CD4-positive, alpha-beta T cell (primary cell): ENCODE measurements at regions not wholly inside any gene's neighbourhood (a gene's known extent, or its start where the extent isn't known, plus 50 kb on each side); places are given as distances from the start of the nearest gene placed in this dataset.

Source experiments
- ATAC-seq: fragments of 200-7000 bp; cut with Tn5 transposase; one replicate; pipeline ENCODE4 v1.10.0; 2022; ENCODE audit warnings: mild to moderate bottlenecking; ENCODE audit not compliant: poor library complexity
- CTCF ChIA-PET: fragments of 350-600 bp; sonication (Branson Sonifier 250); formaldehyde crosslinking; loops from one replicate; lab custom pipeline; 2021; ENCODE audit warnings: antibody characterized with exemption, inconsistent platforms; lab: Charles Lee
- POLR2A ChIA-PET: fragments of 350-600 bp; sonication (Branson Sonifier 250); formaldehyde crosslinking; loops from one replicate; lab custom pipeline; 2021; ENCODE audit warnings: antibody characterized with exemption, inconsistent platforms; lab: Charles Lee
- DNase-seq, 14 experiments: peaks; one replicate each; pipeline ENCODE4 v3.0.0-alpha.2; 2013 to 2020; ENCODE audit warnings: mixed read lengths in 2 of 14
- H3K27ac ChIP-seq, 2 donors: one replicate each; pipeline versions ENCODE4 v1.5.1 to v1.7.0; 2013; ENCODE audit warnings: low read length in 2 of 2, low read depth in 1 of 2, mild to moderate bottlenecking in 1 of 2
- H3K27me3 ChIP-seq, 2 experiments: 1 replicate in 1 of 2; 2 replicates in 1 of 2; pipeline versions ENCODE4 v1.6.1 to v1.7.0; 2013; ENCODE audit warnings: low read length in 2 of 2, control low read depth in 1 of 2, mild to moderate bottlenecking in 1 of 2, moderate library complexity in 1 of 2; ENCODE audit not compliant: insufficient read depth in 2 of 2, control insufficient read depth in 1 of 2
- H3K36me3 ChIP-seq: one replicate; pipeline ENCODE4 v1.6.1; 2013; ENCODE audit warnings: low read length, control low read depth; ENCODE audit not compliant: insufficient read depth
- H3K4me1 ChIP-seq: one replicate; pipeline ENCODE4 v1.6.1; 2013; ENCODE audit warnings: low read length, control low read depth; ENCODE audit not compliant: insufficient read depth
- H3K4me3 ChIP-seq: one replicate; pipeline ENCODE4 v1.5.1; 2013; ENCODE audit warnings: mild to moderate bottlenecking, low read length, moderate library complexity
- H3K9me3 ChIP-seq, 2 experiments: 1 replicate in 1 of 2; 2 replicates in 1 of 2; pipeline versions ENCODE4 v1.6.1 to v1.7.0; 2013; ENCODE audit warnings: low read length in 2 of 2, mild to moderate bottlenecking in 2 of 2, control low read depth in 1 of 2, moderate library complexity in 1 of 2; ENCODE audit not compliant: control insufficient read depth in 1 of 2, insufficient read depth in 1 of 2
- H3K27ac Mint-ChIP-seq: one replicate; pipeline ENCODE4 v1.8.0; 2020; ENCODE audit warnings: mixed read lengths
- H3K27me3 Mint-ChIP-seq: one replicate; pipeline ENCODE4 v1.8.0; 2021; ENCODE audit warnings: mixed read lengths
- H3K36me3 Mint-ChIP-seq: one replicate; pipeline ENCODE4 v1.8.0; 2021; ENCODE audit warnings: low read depth, mixed read lengths
- H3K4me1 Mint-ChIP-seq: one replicate; pipeline ENCODE4 v1.8.0; 2021; ENCODE audit warnings: low read depth, mixed read lengths
- H3K4me3 Mint-ChIP-seq: one replicate; pipeline ENCODE4 v1.8.0; 2020; ENCODE audit warnings: mild to moderate bottlenecking, mixed read lengths
- H3K9me3 Mint-ChIP-seq: one replicate; pipeline ENCODE4 v1.8.0; 2020; ENCODE audit warnings: mixed read lengths
- intact Hi-C, 2 experiments: fragments of 100-400 bp; cut with DNase I in 1 of 2; cut with micrococcal nuclease in 1 of 2; formaldehyde crosslinking; loops; one replicate each; pipeline versions ENCODE4 v1.15.1 to v1.9.0; 2023 to 2025; cut with DNase I, micrococcal nuclease
- TF ChIP-seq, protein P1 (sequence below): fragments of 200-600 bp; IDR thresholded peaks from one replicate; pipeline ENCODE4 v1.8.0; 2022; ENCODE audit warnings: antibody characterized with exemption, mild to moderate bottlenecking

DNA sequence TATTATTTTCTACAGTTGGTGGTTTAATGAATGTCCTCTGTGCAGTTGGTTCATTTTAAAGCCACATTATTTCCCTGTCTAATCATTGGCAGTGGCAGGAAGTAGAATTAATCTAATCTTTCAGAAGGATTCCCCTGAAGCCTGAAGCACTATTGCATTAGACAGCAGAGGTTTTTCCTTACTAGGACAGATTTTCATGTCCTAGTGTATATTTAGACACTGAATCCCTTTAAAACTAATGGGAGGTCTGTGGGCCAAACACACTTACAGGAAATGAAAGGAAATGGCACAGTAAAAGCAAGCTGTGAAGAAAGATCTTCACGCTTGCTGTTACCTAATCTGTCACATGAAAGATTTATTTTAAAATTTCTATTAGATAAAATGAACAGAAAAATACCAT, 165.2 kb downstream of the SLC39A8 start:
- Histone ChIP-seq H3K9me3 (no peaks in the 10 kb centered on the region), H3K36me3 (no peaks in the 10 kb centered on the region), H3K4me1 (no peaks in the 10 kb centered on the region), H3K27me3 (no peaks in the 10 kb centered on the region), H3K27ac (no peak overlapping the region), H3K4me3 (no peak overlapping the region)
- TF ChIP-seq, protein P1, sequence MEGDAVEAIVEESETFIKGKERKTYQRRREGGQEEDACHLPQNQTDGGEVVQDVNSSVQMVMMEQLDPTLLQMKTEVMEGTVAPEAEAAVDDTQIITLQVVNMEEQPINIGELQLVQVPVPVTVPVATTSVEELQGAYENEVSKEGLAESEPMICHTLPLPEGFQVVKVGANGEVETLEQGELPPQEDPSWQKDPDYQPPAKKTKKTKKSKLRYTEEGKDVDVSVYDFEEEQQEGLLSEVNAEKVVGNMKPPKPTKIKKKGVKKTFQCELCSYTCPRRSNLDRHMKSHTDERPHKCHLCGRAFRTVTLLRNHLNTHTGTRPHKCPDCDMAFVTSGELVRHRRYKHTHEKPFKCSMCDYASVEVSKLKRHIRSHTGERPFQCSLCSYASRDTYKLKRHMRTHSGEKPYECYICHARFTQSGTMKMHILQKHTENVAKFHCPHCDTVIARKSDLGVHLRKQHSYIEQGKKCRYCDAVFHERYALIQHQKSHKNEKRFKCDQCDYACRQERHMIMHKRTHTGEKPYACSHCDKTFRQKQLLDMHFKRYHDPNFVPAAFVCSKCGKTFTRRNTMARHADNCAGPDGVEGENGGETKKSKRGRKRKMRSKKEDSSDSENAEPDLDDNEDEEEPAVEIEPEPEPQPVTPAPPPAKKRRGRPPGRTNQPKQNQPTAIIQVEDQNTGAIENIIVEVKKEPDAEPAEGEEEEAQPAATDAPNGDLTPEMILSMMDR, result no peak
- ChIA-PET POLR2A (no interaction called here), CTCF (no interaction called here)
- Mint-ChIP-seq H3K36me3 (no peaks in the 10 kb centered on the region), H3K4me3 (no peak overlapping the region), H3K4me1 (no peaks in the 10 kb centered on the region), H3K9me3 (no peaks in the 10 kb centered on the region), H3K27me3 (no peaks in the 10 kb centered on the region), H3K27ac (no peak overlapping the region)
- DNase-seq (no peak), ATAC-seq (no peak)
- intact Hi-C loops, result no loop called here

DNA sequence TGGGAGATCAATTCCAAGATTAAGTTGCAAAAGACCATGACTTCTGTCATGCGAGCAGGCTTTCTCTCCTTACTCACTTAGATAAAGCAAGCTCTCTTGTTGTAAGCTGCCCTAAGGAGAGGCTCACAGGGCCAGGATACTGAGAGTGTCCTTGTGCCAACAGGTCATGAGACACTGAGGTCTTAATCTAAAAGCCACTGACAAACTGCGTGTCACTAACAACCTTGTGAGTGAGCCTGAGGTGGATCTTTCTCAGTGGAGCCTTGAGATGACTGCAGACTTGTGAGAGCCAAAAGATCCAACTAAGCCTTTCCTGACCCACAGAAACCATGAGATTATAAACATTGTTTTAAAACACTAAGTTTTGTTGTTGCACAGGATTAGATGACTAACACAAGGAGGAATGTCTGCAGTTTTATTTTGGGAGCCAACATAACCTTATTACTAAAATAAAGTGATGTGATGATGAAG, 170.5 kb downstream of the SLC39A8 start:
- H3K9me3 Mint-ChIP-seq, result no peaks in the 10 kb centered on the region
- TF ChIP-seq, protein P1, result no peak

DNA sequence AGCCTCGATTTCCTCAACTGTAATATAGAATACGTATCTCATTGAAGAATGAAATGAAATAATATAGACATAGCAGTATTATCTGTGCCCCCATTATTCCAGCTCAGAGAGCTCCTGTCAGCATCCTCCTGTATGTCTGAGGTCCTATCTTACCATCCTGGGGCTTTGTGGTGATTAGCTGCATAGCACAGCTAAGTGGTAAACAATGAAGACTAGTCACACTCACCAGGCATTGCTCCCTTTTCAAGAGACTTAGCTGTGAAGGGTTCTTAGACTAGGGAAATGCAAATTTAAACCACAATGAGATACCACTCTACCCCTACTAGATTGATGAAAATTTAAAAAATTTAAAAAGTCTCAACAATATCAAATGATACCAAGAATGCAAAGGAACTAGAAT, 172.9 kb downstream of the SLC39A8 start:
- CTCF ChIA-PET, result no interaction called here
- Histone ChIP-seq H3K36me3 (no peaks in the 10 kb centered on the region), H3K27me3 (no peaks in the 10 kb centered on the region), H3K27ac (no peak overlapping the region), H3K9me3 (no peaks in the 10 kb centered on the region), H3K4me1 (no peaks in the 10 kb centered on the region), H3K4me3 (no peak overlapping the region)
- H3K36me3 Mint-ChIP-seq, result no peaks in the 10 kb centered on the region
- ATAC-seq (no peak), DNase-seq (no peak)
- no peaks in the 10 kb centered on the region for H3K4me1 Mint-ChIP-seq
- POLR2A ChIA-PET, result no interaction called here
- H3K27ac Mint-ChIP-seq, result no peak overlapping the region
- no peak overlapping the region for H3K4me3 Mint-ChIP-seq
- no peaks in the 10 kb centered on the region for H3K9me3 Mint-ChIP-seq
- peaks cover 5% of the 10 kb centered on the region for H3K27me3 Mint-ChIP-seq
- TF ChIP-seq, protein P1, result no peak
- intact Hi-C loops, result no loop called here

More for the DNA sequence above, 170.5 kb downstream of the SLC39A8 start:
- H3K36me3 ChIP-seq, result no peaks in the 10 kb centered on the region
- Mint-ChIP-seq H3K36me3 (no peaks in the 10 kb centered on the region), H3K4me1 (no peaks in the 10 kb centered on the region), H3K4me3 (no peak overlapping the region), H3K27ac (no peak overlapping the region), H3K27me3 (peaks cover 5% of the 10 kb centered on the region)
- no peak overlapping the region for H3K27ac ChIP-seq
- H3K4me3 ChIP-seq, result no peak overlapping the region
- no peaks in the 10 kb centered on the region for H3K9me3 ChIP-seq
- DNase-seq (no peak), ATAC-seq (no peak)
- CTCF ChIA-PET, result interaction anchor here (1.3 kb wide), 1 partner anchor 15 kb away, joined by 3 read pairs; no protein-coding TSS in a partner anchor
- no peaks in the 10 kb centered on the region for H3K4me1 ChIP-seq
- POLR2A ChIA-PET, result no interaction called here
- intact Hi-C loops, result no loop called here
- H3K27me3 ChIP-seq, result no peaks in the 10 kb centered on the region
